HG03066 (cell line): ENCODE measurements at regions not wholly inside any gene's neighbourhood (a gene's known extent, or its start where the extent isn't known, plus 50 kb on each side); places are given as distances from the start of the nearest gene placed in this dataset.

Experiments
- ATAC-seq: cut with Tn5 transposase; IDR thresholded peaks from one replicate; pipeline ENCODE4 v1.9.1; 2021; ENCODE audit warnings: low read depth; ENCODE audit not compliant: unreplicated experiment

DNA sequence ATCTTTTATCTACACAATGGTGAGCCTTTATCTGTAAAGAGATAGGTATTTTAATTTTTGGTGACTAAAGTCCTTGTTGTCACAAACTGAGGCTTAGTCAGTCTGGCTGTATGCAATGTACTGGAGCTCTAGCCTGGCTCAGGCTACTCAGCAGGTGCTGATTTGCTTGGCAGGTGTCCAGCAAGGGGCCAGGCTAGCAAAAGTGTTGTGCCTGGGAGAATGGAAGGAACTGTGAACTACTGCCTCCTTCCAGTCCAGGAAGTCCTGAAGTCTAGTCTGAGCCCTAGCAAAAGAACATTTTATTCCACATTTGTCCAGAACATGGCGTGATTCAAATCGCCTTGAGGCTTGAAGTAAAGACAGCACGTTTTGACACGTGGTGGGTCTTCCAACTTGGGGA is 260.5 kb downstream of the CCDC85A start:
- no peak for ATAC-seq

DNA sequence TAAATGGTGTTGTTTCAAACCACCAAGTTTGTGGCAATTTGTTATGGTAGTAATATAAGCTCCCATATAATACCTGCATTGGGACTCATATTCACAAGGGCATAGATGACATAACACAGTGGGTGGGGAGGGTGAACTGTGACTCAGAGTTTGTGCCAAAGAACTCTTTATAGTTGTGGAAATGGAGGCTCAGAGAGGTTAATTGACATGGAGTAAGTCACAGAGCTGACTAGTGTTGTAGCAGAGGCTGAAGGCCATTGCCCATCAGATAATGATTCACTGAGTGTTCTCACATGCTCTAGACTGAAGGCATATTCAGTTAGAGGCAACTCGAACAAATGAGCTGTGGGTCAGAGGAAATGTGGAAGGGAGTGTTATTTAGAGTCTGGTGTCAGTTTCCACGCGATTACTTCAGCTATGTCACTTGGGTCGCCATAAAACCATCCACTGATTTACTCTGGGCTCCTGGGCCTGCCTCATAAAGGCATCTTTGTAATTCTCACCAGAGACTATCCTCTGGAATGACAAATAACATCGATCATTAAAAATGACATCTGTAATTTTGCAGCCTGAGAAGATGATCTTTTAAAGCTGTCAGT is 264.7 kb downstream of the CCDC85A start:
- ATAC-seq = no peak

DNA sequence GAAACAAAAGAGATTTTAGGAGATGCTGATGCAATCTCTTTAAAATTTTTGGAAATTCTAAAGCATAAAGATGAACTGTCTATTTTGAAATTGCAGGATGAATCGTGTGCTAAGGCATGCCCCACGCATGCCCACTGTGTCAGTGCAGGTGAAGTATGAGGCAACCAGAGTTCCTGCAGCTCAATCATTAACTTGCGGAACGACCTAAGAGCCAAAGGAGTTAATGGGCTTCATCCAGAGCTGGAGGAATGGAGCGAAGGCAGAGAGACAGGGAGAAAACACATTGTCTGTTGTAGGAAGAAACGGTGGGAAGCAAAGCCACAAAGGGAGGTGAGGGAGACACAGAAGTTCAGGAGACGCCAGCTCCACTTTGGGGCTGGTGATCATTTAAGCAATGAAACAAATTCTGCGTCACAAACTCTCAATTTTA is 265.2 kb downstream of the CCDC85A start:
- no peak for ATAC-seq

DNA sequence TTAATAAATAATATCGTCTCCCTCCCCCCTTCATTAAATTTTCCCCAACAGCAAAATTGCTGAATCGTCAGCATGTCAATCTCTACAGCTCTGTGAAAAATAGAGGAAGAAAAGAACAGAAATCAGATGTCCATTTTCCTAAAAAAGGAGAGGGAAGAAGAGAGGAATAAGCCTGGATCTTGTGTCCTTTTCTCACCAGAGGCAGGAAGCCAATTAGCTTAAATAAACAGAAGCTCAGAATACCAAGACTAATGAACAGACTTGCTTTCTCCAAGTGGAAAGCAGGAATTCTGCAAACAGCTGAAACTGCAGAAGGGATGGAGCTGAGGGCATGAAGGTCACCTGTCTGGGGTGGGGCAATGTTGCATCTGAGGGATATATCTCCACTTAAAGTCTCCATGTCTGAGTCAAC is 265.7 kb downstream of the CCDC85A start:
- no peak for ATAC-seq

DNA sequence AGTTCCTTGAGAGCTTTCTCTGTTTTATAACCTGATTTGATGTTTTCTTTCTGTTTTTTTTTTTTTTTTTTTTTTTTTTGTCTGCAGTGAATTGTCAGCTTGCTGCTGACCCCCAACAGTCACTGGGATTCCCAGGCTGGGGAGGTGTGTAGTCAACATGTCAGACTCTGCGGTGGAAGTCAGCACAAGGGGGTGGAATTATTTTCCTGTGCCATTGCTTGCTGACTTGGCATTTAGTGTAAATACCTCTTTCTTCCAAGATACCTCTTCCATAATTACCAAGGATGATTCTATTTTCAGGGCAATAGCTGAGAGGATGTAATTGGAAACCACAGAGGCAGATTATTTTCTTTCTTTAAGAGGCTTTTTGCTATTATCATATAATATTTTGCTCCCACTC is 266.3 kb downstream of the CCDC85A start:
- ATAC-seq = no peak

DNA sequence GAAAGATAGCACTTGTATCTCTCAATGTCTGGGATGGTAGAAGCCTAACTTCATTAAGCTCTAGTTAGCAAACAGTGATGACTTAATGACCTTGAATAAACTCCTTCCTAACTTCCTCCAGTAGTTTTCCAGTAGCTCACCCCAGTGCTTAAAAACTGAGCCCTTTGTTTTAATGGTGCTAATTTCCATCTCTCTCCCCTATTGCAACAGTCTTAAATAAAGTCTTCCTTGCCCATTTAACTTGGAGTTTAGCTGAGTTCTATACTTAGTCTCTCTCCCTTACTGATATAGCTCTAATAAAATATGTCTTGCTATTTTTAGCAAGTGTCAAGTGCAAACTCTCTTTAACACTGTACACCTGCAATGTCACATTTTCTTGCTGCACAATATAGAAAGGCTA is 267.0 kb downstream of the CCDC85A start:
- ATAC-seq = no peak

DNA sequence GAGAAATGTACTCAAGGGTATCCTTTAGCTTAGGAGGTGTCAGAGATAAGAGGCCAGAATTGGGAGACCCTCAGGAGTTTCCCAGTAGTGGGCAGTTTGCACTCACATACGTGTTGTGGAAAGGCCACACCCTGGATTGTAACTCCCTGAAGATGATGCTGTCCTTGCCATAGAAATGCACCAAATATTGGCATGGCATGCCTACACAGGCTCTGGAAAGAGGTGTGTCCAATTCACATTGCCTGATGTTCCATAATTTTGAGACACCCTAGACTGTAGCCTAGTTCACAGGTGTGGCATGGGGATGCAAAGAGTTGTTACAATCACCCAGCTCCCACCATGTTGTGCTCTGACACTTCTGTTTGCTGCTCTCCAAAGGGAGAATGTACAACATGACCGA is 271.9 kb downstream of the CCDC85A start:
- no peak for ATAC-seq

DNA sequence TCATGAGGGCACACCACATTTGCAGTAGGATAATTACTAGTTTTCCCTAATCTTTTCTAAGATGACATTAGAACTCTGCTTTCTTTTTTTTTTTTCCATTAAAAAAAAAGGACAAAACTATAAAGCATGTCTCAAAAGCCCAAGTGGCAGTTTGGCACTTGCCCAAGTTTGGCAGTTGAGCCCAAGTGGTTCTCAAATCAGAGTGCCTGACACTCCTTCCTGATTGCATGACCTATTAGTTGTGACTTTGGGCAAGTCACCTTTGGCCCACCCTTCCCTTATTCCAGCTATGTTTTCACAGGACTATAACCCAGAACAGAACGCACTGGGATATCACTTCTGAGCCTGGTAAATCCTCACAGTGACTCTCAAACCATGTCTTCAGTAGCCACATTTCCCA is 273.0 kb downstream of the CCDC85A start:
- ATAC-seq = no peak

DNA sequence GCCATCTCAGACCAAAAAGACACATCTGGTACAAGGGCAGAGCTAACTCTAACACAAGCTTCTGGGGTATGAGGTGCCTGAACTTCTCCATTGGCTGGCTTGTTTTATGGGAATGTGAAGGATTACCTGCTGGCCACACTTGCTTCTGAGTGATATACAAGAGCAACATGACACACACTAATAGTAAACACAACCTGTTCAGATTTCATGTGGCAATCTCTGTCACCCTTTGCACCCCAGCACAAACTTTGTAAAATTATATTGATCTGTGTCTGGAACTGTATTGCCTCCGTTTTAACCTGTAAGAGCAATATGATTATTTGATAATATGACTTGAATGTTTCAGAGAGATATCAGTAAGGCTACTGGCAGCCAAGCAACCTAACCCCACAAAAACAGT is 276.7 kb downstream of the CCDC85A start:
- no peak for ATAC-seq

DNA sequence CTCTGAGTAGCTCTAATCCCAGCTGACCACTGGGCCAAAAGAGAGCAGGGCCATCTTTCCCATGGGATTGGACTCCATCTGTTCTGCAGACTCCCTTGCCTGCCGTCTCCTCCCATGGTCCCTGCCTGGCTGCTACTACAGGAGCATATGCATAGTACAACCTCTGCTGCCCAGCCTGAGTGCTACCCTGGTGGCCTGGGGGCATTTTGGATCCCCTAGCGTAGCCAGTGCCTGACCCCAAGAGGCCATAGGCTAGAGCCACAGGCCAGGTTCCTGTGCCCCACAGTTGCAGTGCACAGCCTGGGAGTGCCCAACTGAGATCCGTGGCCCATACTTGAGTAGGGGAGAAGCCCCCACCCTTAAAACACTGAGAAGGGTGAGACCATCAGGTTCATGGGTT is 280.3 kb downstream of the CCDC85A start:
- ATAC-seq = no peak

DNA sequence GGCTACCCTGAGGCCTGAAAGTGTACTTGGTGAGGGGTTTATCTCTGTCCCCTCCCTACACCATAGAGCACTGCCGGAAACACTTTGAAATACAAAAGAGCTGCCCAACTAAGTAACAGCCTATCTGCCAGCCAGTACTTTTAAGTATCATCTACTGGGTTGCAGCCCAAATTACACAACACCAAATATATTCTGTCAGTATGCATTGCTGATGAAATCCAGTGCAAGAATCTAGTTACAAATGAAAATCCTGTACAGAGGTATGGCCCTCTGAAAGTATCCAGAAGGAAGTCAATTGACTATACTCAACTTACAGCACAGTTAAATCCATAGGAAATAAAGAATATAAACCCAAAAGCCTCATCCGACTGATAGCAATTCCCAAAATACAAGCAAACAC is 280.8 kb downstream of the CCDC85A start:
- ATAC-seq = no peak

DNA sequence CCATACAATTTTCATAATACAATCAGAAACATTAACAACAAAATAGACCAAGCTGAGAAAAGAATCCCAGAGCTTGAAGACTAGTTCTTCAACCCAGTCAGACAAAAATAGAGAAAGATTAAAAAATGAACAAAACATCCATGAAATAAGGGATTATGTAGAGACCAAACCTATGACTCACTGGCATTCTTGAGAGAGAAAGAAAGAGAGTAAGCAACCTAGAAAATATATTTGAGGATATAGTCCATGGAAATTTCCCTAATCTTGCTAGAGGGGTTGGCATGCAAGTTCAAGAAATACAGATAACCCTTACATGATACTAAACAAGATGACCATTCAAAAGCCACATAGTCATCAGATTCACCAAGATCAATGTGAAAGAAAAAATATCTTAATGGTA is 281.7 kb downstream of the CCDC85A start:
- no peak for ATAC-seq

DNA sequence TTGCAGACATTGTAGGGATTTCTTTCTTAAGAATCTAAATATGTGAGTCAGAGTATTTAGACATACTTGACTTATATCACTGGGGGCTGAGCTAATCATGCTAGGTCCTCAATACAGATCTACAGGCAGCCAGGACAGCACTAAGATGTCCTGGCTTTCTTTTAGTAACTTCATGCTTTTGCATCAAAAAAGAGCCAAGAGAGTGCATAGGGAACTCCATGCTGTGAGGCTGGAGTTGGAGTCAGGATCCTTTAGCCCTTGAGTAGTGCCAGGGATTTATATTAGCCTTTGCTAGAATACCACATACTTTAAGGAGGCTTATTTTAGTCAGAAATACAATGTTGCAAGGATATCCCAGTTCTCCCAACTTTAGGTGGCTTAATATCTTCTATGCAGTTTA is 289.7 kb downstream of the CCDC85A start:
- no peak for ATAC-seq

DNA sequence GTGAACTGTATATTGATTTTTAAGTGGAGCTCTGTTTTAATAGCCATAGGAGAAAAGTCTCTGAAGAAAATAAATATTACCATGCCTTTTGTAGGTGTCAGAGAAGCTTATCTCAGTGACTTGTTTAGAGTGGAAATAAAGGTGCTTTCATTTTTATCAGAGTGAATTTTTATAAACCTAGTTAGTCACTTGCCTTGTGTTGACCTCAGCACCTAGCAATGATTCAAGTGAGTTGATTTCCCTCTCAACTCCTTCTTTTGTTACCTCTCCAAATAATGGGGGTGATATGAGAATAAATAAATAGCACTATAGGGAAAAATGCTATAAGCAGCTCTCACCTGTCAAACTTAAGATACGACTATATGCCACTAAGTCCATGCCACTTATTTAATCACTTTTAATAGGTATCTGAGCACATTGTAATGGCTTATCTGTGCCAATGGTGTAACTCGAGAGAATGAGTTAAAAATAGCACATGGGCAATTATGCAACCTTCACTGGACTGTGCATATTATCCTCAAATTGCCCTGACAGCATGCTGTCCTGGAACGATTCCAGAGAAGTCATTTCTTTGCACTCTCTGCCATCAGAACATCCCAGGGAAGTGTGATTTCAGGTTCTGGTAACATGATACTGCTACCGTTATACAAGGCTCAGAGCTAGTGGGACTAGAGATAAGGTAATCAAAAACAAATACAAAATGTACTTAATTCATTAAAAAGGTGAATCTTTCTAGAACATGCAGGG is 290.8 kb downstream of the CCDC85A start:
- no peak for ATAC-seq

DNA sequence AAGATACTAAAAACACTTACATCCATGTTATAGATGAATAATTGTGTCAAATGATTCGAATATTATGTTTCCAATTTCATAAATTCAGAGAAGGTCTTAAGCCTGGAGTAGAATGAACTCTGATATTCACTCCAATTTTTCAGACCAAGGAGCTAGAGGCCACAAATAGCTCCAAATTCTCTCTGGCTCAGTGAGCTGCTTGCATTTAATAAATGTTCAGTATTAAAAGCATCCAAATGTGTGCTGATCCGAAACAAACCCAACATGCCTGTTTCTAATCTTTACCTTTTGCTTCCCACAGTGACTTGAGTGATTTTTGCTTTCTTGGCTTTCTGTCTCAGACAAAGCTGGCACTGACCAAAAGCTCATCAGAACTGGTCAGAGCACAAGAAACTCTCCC is 291.4 kb downstream of the CCDC85A start:
- ATAC-seq = no peak

DNA sequence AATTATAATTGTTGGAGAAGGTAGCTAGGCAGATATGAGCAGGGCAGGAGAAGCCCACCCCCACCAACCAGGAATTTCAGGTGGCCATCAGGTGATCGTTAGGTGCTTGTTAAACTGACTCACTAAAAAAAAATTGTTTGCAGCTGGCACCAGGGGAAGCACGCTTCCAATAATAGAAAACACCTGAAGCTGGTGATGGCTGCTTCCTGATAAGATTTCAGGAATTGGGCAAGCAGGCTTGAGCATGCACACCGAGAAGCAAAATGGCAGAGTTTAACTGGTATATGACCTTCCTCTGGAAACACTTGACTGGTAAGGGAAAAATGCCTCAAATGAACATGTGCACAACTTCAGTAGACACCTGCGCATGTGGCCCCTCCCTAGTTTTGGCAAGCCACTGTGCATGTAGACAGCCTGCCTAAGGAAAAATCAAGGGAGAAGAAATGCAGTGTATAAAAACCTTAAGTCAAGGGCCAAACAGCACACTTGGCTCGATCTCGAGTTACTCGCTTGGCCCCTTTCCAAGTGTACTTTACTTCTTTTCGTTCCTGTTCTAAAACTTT is 292.8 kb downstream of the CCDC85A start:
- no peak for ATAC-seq

DNA sequence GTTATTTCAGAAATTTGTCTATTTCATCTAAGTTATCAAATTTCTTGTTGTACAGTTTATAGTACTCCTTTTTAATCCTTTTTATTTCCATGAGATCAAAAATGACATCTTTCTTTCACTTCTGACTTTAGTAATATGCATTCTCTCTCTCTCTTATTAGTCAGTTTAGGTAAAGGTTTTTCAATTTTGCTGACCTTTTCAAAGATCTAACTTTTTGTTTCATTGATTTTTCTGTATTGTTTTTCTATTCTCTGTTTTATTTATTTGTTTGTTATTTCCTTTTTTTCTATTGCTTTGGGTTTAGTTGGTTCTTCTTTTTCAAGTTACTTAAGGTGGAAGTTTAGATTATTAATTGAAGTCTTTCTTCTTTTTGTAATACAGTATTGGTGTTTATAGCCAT is 294.2 kb downstream of the CCDC85A start:
- no peak for ATAC-seq

DNA sequence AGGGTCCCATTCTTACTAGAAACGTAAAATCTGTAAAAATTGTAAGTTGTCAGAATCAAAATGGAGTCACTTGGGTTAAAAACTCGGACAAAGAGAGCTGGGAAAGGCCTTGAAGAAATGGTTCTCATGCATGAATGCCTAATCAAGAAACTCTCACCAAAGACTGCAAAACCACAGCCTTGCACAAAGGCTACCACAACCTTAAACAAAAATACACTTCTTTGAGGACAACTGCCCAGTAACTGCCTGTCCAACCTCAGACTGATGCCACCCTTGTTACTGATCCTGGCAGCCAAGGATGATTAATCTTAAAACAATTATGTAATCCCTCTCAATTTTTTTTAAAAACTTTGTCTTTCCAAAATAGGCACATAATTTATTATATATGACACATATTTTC is 299.3 kb downstream of the CCDC85A start:
- ATAC-seq = no peak

DNA sequence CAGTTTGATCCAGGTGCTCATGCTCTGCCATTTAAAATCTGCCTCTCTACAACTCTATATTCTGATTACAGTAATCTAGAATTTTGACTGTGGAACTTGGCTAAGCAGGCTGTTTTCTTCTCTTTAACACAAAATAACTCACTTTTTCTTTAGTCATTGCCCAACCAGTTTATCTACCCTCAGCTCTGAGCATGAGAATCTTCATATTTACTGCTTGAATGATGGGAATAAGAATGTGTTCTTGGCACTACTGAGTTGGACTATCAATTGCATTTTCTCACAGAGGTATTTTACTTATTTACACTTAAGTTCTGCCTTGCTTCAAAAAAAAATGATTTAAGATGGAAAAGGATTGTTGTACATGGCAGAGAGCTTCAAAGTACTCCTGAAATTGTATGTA is 301.1 kb downstream of the CCDC85A start:
- ATAC-seq = no peak

DNA sequence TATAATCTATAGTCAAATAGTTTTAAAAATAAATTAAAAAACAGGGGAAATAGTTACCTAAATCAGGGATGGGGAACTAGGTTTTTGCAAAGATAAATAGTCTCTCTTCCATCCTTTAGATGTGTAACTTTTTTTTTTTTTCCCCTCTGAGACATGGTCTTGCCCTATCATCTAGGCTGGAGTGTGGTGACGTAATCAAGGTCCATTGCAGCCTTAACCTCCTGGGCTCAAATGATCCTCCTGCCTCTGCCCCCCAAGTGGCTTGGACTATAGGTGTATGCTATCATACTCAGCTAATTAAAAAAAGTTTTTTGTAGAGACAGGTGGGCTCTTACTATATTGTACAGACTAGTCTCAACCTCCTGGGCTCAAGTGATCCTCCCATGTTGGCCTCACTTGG is 316.5 kb downstream of the CCDC85A start:
- ATAC-seq = no peak

DNA sequence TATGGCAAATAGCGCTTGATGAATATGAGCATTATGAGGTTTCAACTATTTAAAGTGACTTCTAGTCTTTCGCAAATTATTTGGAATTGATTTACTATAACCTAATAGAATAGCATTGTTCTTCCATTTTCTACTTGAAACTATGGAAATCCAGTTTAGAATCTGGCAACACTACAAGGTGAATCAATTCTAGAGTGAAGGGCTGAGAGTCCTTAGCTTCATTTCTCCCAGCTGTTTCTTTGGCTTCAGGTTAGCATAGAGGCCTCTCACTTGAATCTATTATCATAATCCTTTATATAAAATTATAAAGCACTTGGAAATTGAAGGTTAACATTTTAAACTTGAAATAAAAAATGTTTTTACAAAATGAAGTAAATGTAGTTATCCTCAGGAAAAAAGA is 318.8 kb downstream of the CCDC85A start:
- ATAC-seq = no peak

DNA sequence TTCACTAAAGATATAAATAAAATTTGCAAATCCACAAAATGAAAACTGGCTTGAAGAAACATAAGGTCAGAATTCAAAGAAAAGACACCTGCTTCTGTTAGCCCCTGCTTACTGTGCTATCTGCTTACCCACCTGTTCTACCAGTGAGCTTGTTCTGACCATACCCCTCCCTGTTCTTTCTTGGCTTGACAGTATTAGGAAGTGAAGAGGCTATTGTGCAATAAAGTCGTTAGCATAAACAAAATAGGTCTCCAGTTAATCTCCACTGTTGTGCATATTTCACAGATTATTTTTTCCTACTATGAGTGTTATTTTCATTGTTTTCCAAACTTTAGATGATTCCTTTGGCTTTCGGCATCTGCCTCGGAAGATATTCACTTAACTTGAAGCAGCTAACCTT is 322.1 kb downstream of the CCDC85A start:
- no peak for ATAC-seq
